ENCODE measurements at regions not wholly inside any gene's neighbourhood (a gene's known extent, or its start where the extent isn't known, plus 50 kb on each side); places are given as distances from the start of the nearest gene placed in this dataset.

DNA sequence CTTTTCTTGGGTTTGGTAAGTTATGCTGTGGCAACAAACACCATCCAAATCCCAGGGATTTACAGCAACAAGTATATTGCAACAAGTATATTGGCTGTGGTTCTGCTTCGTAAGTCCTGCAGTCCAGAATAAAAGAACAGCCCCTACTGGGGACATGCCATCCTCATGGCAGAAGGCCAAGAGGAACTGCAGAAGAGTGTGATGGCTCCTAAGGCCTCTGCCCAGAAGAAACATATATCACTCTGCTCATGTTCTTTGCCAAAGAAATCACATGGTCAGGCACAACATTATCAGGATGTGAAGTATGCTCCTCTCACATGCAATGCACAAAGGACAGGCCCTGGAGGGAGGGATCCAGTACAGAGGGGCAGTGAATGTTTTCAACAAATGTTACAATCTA is 159.6 kb upstream of the TAS2R1 start:
- H3K27ac ChIP-seq = no peak overlapping the region
- intact Hi-C loops (cut with micrococcal nuclease; ENCODE audit: unreplicated experiment) = no loop called here
- DNase-seq = no peak
- H4K20me1 ChIP-seq (ENCODE audit: insufficient read depth) = no peaks in the 10 kb centered on the region
- no peak overlapping the region for H2AFZ ChIP-seq
- no peaks in the 10 kb centered on the region for H3K27me3 ChIP-seq (ENCODE audit: insufficient read depth, low read depth)
- no peak overlapping the region for H3K4me3 ChIP-seq
- no peaks in the 10 kb centered on the region for H3K9me3 ChIP-seq (ENCODE audit: insufficient read depth, low read depth)
- H3K9me2 ChIP-seq (ENCODE audit: insufficient read depth) = no peaks in the 10 kb centered on the region
- H3K4me1 ChIP-seq (replicated peaks; ENCODE audit: insufficient read depth) = no peaks in the 10 kb centered on the region
- TF ChIP-seq, protein P1, sequence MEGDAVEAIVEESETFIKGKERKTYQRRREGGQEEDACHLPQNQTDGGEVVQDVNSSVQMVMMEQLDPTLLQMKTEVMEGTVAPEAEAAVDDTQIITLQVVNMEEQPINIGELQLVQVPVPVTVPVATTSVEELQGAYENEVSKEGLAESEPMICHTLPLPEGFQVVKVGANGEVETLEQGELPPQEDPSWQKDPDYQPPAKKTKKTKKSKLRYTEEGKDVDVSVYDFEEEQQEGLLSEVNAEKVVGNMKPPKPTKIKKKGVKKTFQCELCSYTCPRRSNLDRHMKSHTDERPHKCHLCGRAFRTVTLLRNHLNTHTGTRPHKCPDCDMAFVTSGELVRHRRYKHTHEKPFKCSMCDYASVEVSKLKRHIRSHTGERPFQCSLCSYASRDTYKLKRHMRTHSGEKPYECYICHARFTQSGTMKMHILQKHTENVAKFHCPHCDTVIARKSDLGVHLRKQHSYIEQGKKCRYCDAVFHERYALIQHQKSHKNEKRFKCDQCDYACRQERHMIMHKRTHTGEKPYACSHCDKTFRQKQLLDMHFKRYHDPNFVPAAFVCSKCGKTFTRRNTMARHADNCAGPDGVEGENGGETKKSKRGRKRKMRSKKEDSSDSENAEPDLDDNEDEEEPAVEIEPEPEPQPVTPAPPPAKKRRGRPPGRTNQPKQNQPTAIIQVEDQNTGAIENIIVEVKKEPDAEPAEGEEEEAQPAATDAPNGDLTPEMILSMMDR (conservative IDR thresholded peaks at IDR 0.05) = no peak
- no peak for TF ChIP-seq EZH2 (IDR thresholded peaks at IDR 0.05; ENCODE audit: low read depth)
- POLR2A ChIA-PET (ENCODE audit: unreplicated experiment) = no interaction called here
- BruUV-seq (replicated peaks) = no TSS peak
- no peaks in the 10 kb centered on the region for H3K36me3 ChIP-seq (ENCODE audit: low read depth)
- H3F3A ChIP-seq (ENCODE audit: insufficient read depth, low read depth) = no peaks in the 10 kb centered on the region; the same call in 1 of the 2 replicates
- no peaks in the 10 kb centered on the region for H3K79me2 ChIP-seq (ENCODE audit: low read depth)
- CTCF ChIA-PET = no interaction called here
- H3K4me2 ChIP-seq = no peak overlapping the region

DNA sequence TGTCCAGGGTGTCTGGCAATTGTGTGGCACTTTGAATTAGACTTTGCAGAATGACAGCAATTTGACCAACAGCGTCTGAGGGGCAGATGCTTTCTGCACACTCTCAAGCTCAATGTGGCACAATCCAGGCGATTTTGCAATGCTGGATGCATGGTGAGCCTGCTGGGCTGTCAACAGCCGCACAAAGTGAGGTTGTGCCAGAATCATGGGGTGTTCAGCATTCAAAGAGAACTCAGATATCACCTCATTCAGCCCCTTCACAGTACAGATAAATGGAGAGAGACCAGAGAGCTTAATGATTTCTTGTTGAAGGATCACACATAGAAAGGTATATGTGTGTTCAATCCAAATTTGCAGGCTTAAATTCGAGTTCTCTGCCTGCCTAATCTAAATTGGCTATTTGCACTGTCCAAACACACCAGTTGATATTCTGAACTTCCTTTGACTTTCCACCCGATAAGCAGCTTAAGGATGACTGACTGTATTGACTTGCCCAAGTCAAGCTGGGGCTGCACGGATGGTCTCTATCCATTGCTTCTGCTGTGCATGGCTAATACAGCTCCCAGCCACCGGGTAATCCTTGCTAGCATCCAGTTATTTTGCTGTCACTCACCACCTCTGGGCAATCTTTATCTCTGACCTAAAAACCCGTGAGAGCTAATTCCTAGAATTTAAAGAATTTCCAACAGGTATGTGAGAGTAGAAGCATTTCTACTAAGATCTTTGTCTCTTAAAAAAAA is 157.9 kb upstream of the TAS2R1 start:
- intact Hi-C loops (cut with micrococcal nuclease; ENCODE audit: unreplicated experiment) = no loop called here
- TF ChIP-seq, protein P1 (conservative IDR thresholded peaks at IDR 0.05) = no peak
- TF ChIP-seq EZH2 (IDR thresholded peaks at IDR 0.05; ENCODE audit: low read depth) = no peak
- POLR2A ChIA-PET (ENCODE audit: unreplicated experiment) = no interaction called here

DNA sequence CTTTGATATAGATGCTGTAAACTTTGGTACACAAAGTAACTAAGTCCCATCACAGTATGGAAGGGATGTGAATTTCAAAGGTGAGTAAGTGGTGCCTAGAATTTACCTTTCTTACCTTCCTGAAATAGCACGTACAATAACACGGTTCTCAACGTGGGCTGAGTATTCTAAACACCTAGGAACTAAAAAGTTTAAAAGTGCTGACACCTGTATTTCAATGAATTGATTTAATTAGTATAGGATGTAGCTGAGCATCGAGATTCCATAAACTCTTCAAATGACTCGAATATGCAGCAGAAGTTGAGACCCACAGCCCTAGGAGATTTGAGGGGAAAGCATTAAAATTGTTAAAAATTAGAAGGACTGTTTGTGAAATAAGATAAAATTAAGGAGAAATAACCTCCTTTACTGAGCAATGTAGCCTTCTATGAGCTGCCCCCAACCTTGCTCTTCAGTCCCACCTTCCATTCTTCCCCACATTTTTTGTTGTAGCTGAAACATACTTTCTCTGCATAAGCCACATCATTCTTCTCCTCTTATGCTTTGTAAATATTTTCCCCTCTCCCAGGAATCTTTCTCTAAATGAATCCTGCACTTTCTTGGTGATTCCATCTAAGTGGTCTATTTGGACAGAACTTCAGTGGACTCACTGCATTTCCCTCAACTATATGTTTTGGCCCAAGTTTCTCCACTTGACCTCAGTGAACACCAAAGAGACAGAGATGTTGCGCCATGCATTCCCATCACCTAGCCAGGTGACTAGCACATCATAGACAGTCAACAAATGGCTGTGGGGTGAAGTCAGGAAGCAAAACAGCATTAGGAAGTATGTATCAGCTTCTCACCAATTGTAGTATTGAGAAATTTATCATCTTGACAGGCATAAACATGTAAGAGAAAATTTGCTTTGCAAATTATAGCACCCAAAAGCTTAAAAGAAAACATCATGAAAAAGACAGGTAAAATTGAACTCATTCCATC is 156.5 kb upstream of the TAS2R1 start:
- H3K27ac ChIP-seq = no peak overlapping the region
- H3K4me3 ChIP-seq = no peak overlapping the region
- H3K9me3 ChIP-seq (ENCODE audit: insufficient read depth, low read depth) = no peaks in the 10 kb centered on the region
- no peaks in the 10 kb centered on the region for H3F3A ChIP-seq (ENCODE audit: insufficient read depth, low read depth)
- intact Hi-C loops (cut with micrococcal nuclease; ENCODE audit: unreplicated experiment) = no loop called here
- no peaks in the 10 kb centered on the region for H3K36me3 ChIP-seq (ENCODE audit: low read depth)
- H3K4me2 ChIP-seq = no peak overlapping the region
- H3K4me1 ChIP-seq (replicated peaks; ENCODE audit: insufficient read depth) = no peaks in the 10 kb centered on the region
- no peaks in the 10 kb centered on the region for H3K79me2 ChIP-seq (ENCODE audit: low read depth)
- H3K27me3 ChIP-seq (ENCODE audit: insufficient read depth, low read depth) = no peaks in the 10 kb centered on the region
- CTCF ChIA-PET = no interaction called here
- H2AFZ ChIP-seq = no peak overlapping the region
- no peak for DNase-seq
- no TSS peak for BruUV-seq (replicated peaks)
- TF ChIP-seq, protein P1 (conservative IDR thresholded peaks at IDR 0.05) = no peak
- no peak for TF ChIP-seq EZH2 (IDR thresholded peaks at IDR 0.05; ENCODE audit: low read depth)
- no peaks in the 10 kb centered on the region for H4K20me1 ChIP-seq (ENCODE audit: insufficient read depth)
- H3K9me2 ChIP-seq (ENCODE audit: insufficient read depth) = no peaks in the 10 kb centered on the region
- POLR2A ChIA-PET (ENCODE audit: unreplicated experiment) = no interaction called here

More for the DNA sequence above, 157.9 kb upstream of the TAS2R1 start:
- H3K27ac ChIP-seq = no peak overlapping the region
- no peaks in the 10 kb centered on the region for H4K20me1 ChIP-seq (ENCODE audit: insufficient read depth)
- H2AFZ ChIP-seq = no peak overlapping the region
- no peaks in the 10 kb centered on the region for H3K9me2 ChIP-seq (ENCODE audit: insufficient read depth)
- H3K4me1 ChIP-seq (replicated peaks; ENCODE audit: insufficient read depth) = no peaks in the 10 kb centered on the region
- H3F3A ChIP-seq (ENCODE audit: insufficient read depth, low read depth) = no peaks in the 10 kb centered on the region
- no peak overlapping the region for H3K4me2 ChIP-seq
- BruUV-seq (replicated peaks) = no TSS peak
- no peaks in the 10 kb centered on the region for H3K36me3 ChIP-seq (ENCODE audit: low read depth)
- H3K27me3 ChIP-seq (ENCODE audit: insufficient read depth, low read depth) = no peaks in the 10 kb centered on the region
- DNase-seq = no peak
- CTCF ChIA-PET = no interaction called here
- H3K4me3 ChIP-seq = no peak overlapping the region
- no peaks in the 10 kb centered on the region for H3K79me2 ChIP-seq (ENCODE audit: low read depth)
- no peaks in the 10 kb centered on the region for H3K9me3 ChIP-seq (ENCODE audit: insufficient read depth, low read depth)
